ENCODE measurements at regions not wholly inside any gene's neighbourhood (a gene's known extent, or its start where the extent isn't known, plus 50 kb on each side); places are given as distances from the start of the nearest gene placed in this dataset.

DNA sequence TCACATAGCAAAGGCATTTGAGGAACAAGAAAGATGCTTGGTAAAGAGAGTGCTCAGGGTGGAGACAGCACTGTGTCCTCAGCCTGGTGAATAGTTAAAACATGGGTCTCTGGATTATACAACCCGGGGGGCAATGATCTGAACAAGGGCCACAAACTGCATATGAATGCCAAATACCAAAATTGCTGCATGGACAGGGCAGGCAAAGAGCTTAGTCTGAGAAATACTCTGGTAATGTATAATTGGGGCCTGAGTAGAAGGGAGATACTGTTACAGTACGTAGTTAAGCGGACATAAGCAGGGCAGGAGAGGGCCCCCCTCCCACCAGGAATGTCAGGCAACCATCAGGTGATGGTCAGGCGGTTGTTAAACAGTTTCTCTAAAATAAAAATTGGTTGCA, 99.3 kb upstream of the CDK1 start:
- Histone ChIP-seq H3K36me3 (ENCODE audit: control insufficient read depth in 1 of 2, insufficient read depth in 2 of 2, low read length in 1 of 2) (no peaks in the 10 kb centered on the region), H3K27ac (ENCODE audit: low read depth in 1 of 2, low read length in 2 of 2) (no peak overlapping the region), H3K9me3 (ENCODE audit: control insufficient read depth, low read length) (no peaks in the 10 kb centered on the region), H3K4me1 (ENCODE audit: control insufficient read depth in 1 of 2, insufficient read depth in 2 of 2, low read length in 2 of 2) (no peaks in the 10 kb centered on the region), H3K4me3 (ENCODE audit: low read length in 2 of 2) (no peak overlapping the region), H3K27me3 (ENCODE audit: control insufficient read depth in 1 of 2, insufficient read depth in 2 of 2, low read length in 1 of 2) (no peaks in the 10 kb centered on the region)
- intact Hi-C loops (cut with DNase I), result no loop called here
- 93 to 98% methylated on average over 4 of the region's 4 CpGs for WGBS, 2 donors
- no peak for ATAC-seq (ENCODE audit: low FRiP score)
- no peak for DNase-seq

DNA sequence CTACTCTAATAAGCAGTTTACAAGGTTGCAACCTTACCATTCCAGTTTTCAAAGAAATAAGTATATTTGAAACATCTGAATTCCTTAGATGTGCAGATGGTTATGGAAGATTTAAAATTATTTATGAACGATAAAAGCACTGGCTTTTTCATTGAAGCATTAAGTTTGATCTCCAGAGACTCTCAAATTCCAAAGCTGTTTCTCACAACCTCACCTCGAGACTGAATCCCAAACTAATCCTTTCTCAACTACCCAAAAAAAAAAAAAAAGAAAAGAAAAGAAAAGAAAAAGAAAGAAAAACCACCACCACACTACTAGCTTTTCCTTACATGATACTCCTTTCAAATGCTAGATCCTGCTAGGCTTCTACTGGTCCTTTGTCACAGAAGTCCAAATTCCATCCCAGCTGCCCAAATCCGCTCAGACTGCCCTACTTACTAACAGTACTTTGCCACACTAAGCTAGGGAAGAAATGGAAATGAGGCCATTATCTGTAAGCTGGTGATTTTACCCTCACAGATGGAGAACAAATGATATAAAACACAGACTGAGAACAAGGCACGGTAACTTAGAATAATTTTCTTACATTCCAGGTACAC, 100.6 kb upstream of the CDK1 start:
- H3K4me1 ChIP-seq (ENCODE audit: control insufficient read depth in 1 of 2, insufficient read depth in 2 of 2, low read length in 2 of 2), result no peaks in the 10 kb centered on the region
- peaks cover 2% of the 10 kb centered on the region for H3K9me3 ChIP-seq (ENCODE audit: control insufficient read depth, low read length)
- H3K27me3 ChIP-seq (ENCODE audit: control insufficient read depth in 1 of 2, insufficient read depth in 2 of 2, low read length in 1 of 2), result peaks cover 0 to 2% of the 10 kb centered on the region in 2 donors
- no peaks in the 10 kb centered on the region for H3K36me3 ChIP-seq (ENCODE audit: control insufficient read depth in 1 of 2, insufficient read depth in 2 of 2, low read length in 1 of 2)
- ATAC-seq (ENCODE audit: low FRiP score) (no peak), DNase-seq (no peak)
- no peak overlapping the region for H3K4me3 ChIP-seq (ENCODE audit: low read length in 2 of 2)
- WGBS, 2 donors, result 25 to 31% methylated on average over 4 of the region's 4 CpGs
- intact Hi-C loops (cut with DNase I), result no loop called here
- H3K27ac ChIP-seq (ENCODE audit: low read depth in 1 of 2, low read length in 2 of 2), result no peak overlapping the region

GRCh38 chr10:60675236-60675635, 103.0 kb upstream of the CDK1 start:
- DNase-seq (no peak), ATAC-seq (ENCODE audit: low FRiP score) (no peak)
- Histone ChIP-seq H3K9me3 (ENCODE audit: control insufficient read depth, low read length) (peaks cover 6% of the 10 kb centered on the region), H3K27ac (ENCODE audit: low read depth in 1 of 2, low read length in 2 of 2) (no peak overlapping the region), H3K36me3 (ENCODE audit: control insufficient read depth in 1 of 2, insufficient read depth in 2 of 2, low read length in 1 of 2) (no peaks in the 10 kb centered on the region), H3K4me3 (ENCODE audit: low read length in 2 of 2) (no peak overlapping the region), H3K27me3 (ENCODE audit: control insufficient read depth in 1 of 2, insufficient read depth in 2 of 2, low read length in 1 of 2) (peaks cover 0 to 4% of the 10 kb centered on the region in 2 donors), H3K4me1 (ENCODE audit: control insufficient read depth in 1 of 2, insufficient read depth in 2 of 2, low read length in 2 of 2) (no peaks in the 10 kb centered on the region)
- intact Hi-C loops (cut with DNase I), result no loop called here

GRCh38 chr10:60669501-60669900, 108.8 kb upstream of the CDK1 start:
- peaks cover 6% of the 10 kb centered on the region for H3K9me3 ChIP-seq (ENCODE audit: control insufficient read depth, low read length)
- intact Hi-C loops (cut with DNase I), result no loop called here
- H3K27me3 ChIP-seq (ENCODE audit: control insufficient read depth in 1 of 2, insufficient read depth in 2 of 2, low read length in 1 of 2), result peaks cover 0 to 4% of the 10 kb centered on the region in 2 donors
- ATAC-seq (ENCODE audit: low FRiP score) (no peak), DNase-seq (no peak)
- H3K4me1 ChIP-seq (ENCODE audit: control insufficient read depth in 1 of 2, insufficient read depth in 2 of 2, low read length in 2 of 2), result no peaks in the 10 kb centered on the region
- H3K36me3 ChIP-seq (ENCODE audit: control insufficient read depth in 1 of 2, insufficient read depth in 2 of 2, low read length in 1 of 2), result no peaks in the 10 kb centered on the region
- WGBS, 2 donors, result 70 to 85% methylated on average over 1 of the region's 1 CpG
- H3K27ac ChIP-seq (ENCODE audit: low read depth in 1 of 2, low read length in 2 of 2), result no peak overlapping the region
- H3K4me3 ChIP-seq (ENCODE audit: low read length in 2 of 2), result no peak overlapping the region

GRCh38 chr10:60666221-60666620, 112.1 kb upstream of the CDK1 start:
- H3K27ac ChIP-seq (ENCODE audit: low read depth in 1 of 2, low read length in 2 of 2), result no peak overlapping the region
- no peaks in the 10 kb centered on the region for H3K4me1 ChIP-seq (ENCODE audit: control insufficient read depth in 1 of 2, insufficient read depth in 2 of 2, low read length in 2 of 2)
- no peaks in the 10 kb centered on the region for H3K9me3 ChIP-seq (ENCODE audit: control insufficient read depth, low read length)
- no peaks in the 10 kb centered on the region for H3K27me3 ChIP-seq (ENCODE audit: control insufficient read depth in 1 of 2, insufficient read depth in 2 of 2, low read length in 1 of 2)
- intact Hi-C loops (cut with DNase I), result no loop called here
- H3K4me3 ChIP-seq (ENCODE audit: low read length in 2 of 2), result no peak overlapping the region
- peak in 1 of 2 donors; percentile 57 for DNase-seq
- WGBS, 2 donors, result 83 to 85% methylated on average over 2 of the region's 2 CpGs
- H3K36me3 ChIP-seq (ENCODE audit: control insufficient read depth in 1 of 2, insufficient read depth in 2 of 2, low read length in 1 of 2), result no peaks in the 10 kb centered on the region
- no peak for ATAC-seq (ENCODE audit: low FRiP score)

GRCh38 chr10:60664859-60665258, 113.4 kb upstream of the CDK1 start:
- no peak for DNase-seq
- intact Hi-C loops (cut with DNase I), result no loop called here
- H3K27ac ChIP-seq (ENCODE audit: low read depth in 1 of 2, low read length in 2 of 2), result no peak overlapping the region
- no peaks in the 10 kb centered on the region for H3K27me3 ChIP-seq (ENCODE audit: control insufficient read depth in 1 of 2, insufficient read depth in 2 of 2, low read length in 1 of 2)
- H3K4me3 ChIP-seq (ENCODE audit: low read length in 2 of 2), result no peak overlapping the region
- no peaks in the 10 kb centered on the region for H3K36me3 ChIP-seq (ENCODE audit: control insufficient read depth in 1 of 2, insufficient read depth in 2 of 2, low read length in 1 of 2)
- no peaks in the 10 kb centered on the region for H3K9me3 ChIP-seq (ENCODE audit: control insufficient read depth, low read length)
- 54 to 72% methylated on average over 4 of the region's 4 CpGs for WGBS, 2 donors
- no peak for ATAC-seq (ENCODE audit: low FRiP score)
- H3K4me1 ChIP-seq (ENCODE audit: control insufficient read depth in 1 of 2, insufficient read depth in 2 of 2, low read length in 2 of 2), result no peaks in the 10 kb centered on the region

GRCh38 chr10:60663850-60664249, 114.4 kb upstream of the CDK1 start:
- Histone ChIP-seq H3K27ac (ENCODE audit: low read depth in 1 of 2, low read length in 2 of 2) (no peak overlapping the region), H3K36me3 (ENCODE audit: control insufficient read depth in 1 of 2, insufficient read depth in 2 of 2, low read length in 1 of 2) (no peaks in the 10 kb centered on the region), H3K9me3 (ENCODE audit: control insufficient read depth, low read length) (no peaks in the 10 kb centered on the region), H3K4me3 (ENCODE audit: low read length in 2 of 2) (no peak overlapping the region), H3K27me3 (ENCODE audit: control insufficient read depth in 1 of 2, insufficient read depth in 2 of 2, low read length in 1 of 2) (no peaks in the 10 kb centered on the region), H3K4me1 (ENCODE audit: control insufficient read depth in 1 of 2, insufficient read depth in 2 of 2, low read length in 2 of 2) (no peaks in the 10 kb centered on the region)
- WGBS, 2 donors, result 69 to 75% methylated on average over 7 of the region's 7 CpGs
- intact Hi-C loops (cut with DNase I), result no loop called here
- ATAC-seq (ENCODE audit: low FRiP score) (no peak), DNase-seq (no peak)

GRCh38 chr10:60662917-60663614, 115.2 kb upstream of the CDK1 start:
- H3K9me3 ChIP-seq (ENCODE audit: control insufficient read depth, low read length), result no peaks in the 10 kb centered on the region
- intact Hi-C loops (cut with DNase I), result no loop called here
- WGBS, 2 donors, result 90% methylated on average over 4 of the region's 4 CpGs
- H3K27ac ChIP-seq (ENCODE audit: low read depth in 1 of 2, low read length in 2 of 2), result no peak overlapping the region
- DNase-seq (no peak), ATAC-seq (ENCODE audit: low FRiP score) (peak; percentile 50)
- no peaks in the 10 kb centered on the region for H3K4me1 ChIP-seq (ENCODE audit: control insufficient read depth in 1 of 2, insufficient read depth in 2 of 2, low read length in 2 of 2)
- H3K36me3 ChIP-seq (ENCODE audit: control insufficient read depth in 1 of 2, insufficient read depth in 2 of 2, low read length in 1 of 2), result no peaks in the 10 kb centered on the region
- no peak overlapping the region for H3K4me3 ChIP-seq (ENCODE audit: low read length in 2 of 2)
- H3K27me3 ChIP-seq (ENCODE audit: control insufficient read depth in 1 of 2, insufficient read depth in 2 of 2, low read length in 1 of 2), result no peaks in the 10 kb centered on the region

DNA sequence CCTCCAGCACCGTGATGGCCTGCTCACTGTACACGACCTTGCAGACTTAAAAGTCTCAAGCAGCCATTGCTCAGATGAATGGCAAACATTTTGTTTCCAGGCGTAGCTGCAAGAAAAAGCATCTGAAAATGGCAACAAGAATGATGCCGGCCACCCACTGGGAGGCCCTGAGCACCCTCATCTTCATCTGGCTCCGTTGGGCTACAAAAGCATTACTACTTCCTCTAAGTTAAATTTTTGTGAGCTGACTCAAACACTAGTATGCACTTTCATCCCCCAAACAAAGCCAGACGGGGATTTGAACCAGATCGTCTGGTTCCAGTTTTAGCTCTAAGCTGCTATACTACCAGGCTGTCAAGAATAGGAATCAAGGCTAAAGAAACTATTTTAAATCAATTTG, 116.6 kb upstream of the CDK1 start:
- no peak for DNase-seq
- H3K9me3 ChIP-seq (ENCODE audit: control insufficient read depth, low read length), result no peaks in the 10 kb centered on the region
- H3K27me3 ChIP-seq (ENCODE audit: control insufficient read depth in 1 of 2, insufficient read depth in 2 of 2, low read length in 1 of 2), result no peaks in the 10 kb centered on the region
- intact Hi-C loops (cut with DNase I), result no loop called here
- H3K36me3 ChIP-seq (ENCODE audit: control insufficient read depth in 1 of 2, insufficient read depth in 2 of 2, low read length in 1 of 2), result no peaks in the 10 kb centered on the region
- H3K27ac ChIP-seq (ENCODE audit: low read depth in 1 of 2, low read length in 2 of 2), result no peak overlapping the region
- no peak overlapping the region for H3K4me3 ChIP-seq (ENCODE audit: low read length in 2 of 2)
- H3K4me1 ChIP-seq (ENCODE audit: control insufficient read depth in 1 of 2, insufficient read depth in 2 of 2, low read length in 2 of 2), result no peaks in the 10 kb centered on the region
- no peak for ATAC-seq (ENCODE audit: low FRiP score)
- 35 to 48% methylated on average over 7 of the region's 7 CpGs for WGBS, 2 donors
